HEK293 (cell line): ENCODE measurements at regions not wholly inside any gene's neighbourhood (a gene's known extent, or its start where the extent isn't known, plus 50 kb on each side); places are given as distances from the start of the nearest gene placed in this dataset.

Source experiments
- CTCF ChIA-PET: fragments of 350-600 bp; formaldehyde crosslinking; extraction: SDS; loops from one replicate; lab custom pipeline; 2021; ENCODE audit warnings: antibody characterized with exemption; lab: Yijun Ruan, JAX
- POLR2A ChIA-PET: fragments of 300-600 bp; formaldehyde crosslinking; extraction: SDS; loops from one replicate; lab custom pipeline; 2020; ENCODE audit warnings: antibody characterized with exemption, inconsistent platforms; lab: Yijun Ruan, JAX
- H3K27ac ChIP-seq: fragments of 200-500 bp; sonication (Bioruptor generic); 2 replicates; pipeline ENCODE4 v1.5.1; 2014; ENCODE audit warnings: low read depth, low read length, control low read depth, inconsistent platforms; ENCODE audit errors: extremely low read depth
- H3K36me3 ChIP-seq, 2 experiments: fragments of 200-500 bp in 1 of 2; sonication (Bioruptor generic) in 1 of 2; 1 replicate in 1 of 2; 2 replicates in 1 of 2; pipeline ENCODE4 v1.5.1; 2014 to 2017; ENCODE audit warnings: inconsistent platforms in 2 of 2, low read length in 2 of 2; ENCODE audit not compliant: control insufficient read depth in 2 of 2, insufficient read depth in 1 of 2
- H3K4me1 ChIP-seq: fragments of 200-500 bp; sonication (Bioruptor generic); 2 replicates; pipeline ENCODE4 v1.5.1; 2014; ENCODE audit warnings: mild to moderate bottlenecking, low read length, inconsistent platforms; ENCODE audit not compliant: control insufficient read depth, insufficient read depth
- H3K4me3 ChIP-seq: 2 replicates; pipeline ENCODE4 v1.5.1; 2011; ENCODE audit warnings: low read depth, mild to moderate bottlenecking, control low read depth, low read length, moderate library complexity
- H3K9me3 ChIP-seq: fragments of 200-500 bp; sonication (Bioruptor generic); 2 replicates; pipeline ENCODE4 v1.5.1; 2014; ENCODE audit warnings: low read depth, low read length, inconsistent platforms; ENCODE audit not compliant: control insufficient read depth, insufficient read depth
- BCL11A ChIP-seq: fragments of 450-650 bp; formaldehyde crosslinking; IDR thresholded peaks from 2 replicates; pipeline ENCODE4 v1.5.1; 2016; ENCODE audit warnings: low read depth, missing biosample characterization, missing genetic modification characterization
- FEZF1 ChIP-seq: fragments of 450-650 bp; formaldehyde crosslinking; IDR thresholded peaks from 2 replicates; pipeline ENCODE4 v1.5.1; 2016; ENCODE audit warnings: missing biosample characterization, missing genetic modification characterization
- GLI4 ChIP-seq: fragments of 450-650 bp; formaldehyde crosslinking; IDR thresholded peaks from 2 replicates; pipeline ENCODE4 v1.5.1; 2016; ENCODE audit warnings: missing biosample characterization, missing genetic modification characterization
- GLIS1 ChIP-seq: fragments of 450-650 bp; formaldehyde crosslinking; IDR thresholded peaks from 2 replicates; pipeline ENCODE4 v1.5.1; 2016; ENCODE audit warnings: missing biosample characterization, missing genetic modification characterization
- KLF10 ChIP-seq: fragments of 450-650 bp; IDR thresholded peaks from 2 replicates; pipeline ENCODE4 v1.5.1; 2018; ENCODE audit warnings: missing biosample characterization, mild to moderate bottlenecking, missing genetic modification characterization
- MEIS1 ChIP-seq: sonication (generic); formaldehyde crosslinking; IDR thresholded peaks from 2 replicates; pipeline ENCODE4 v1.8.1; 2022; ENCODE audit warnings: missing genetic modification reagents, mild to moderate bottlenecking, borderline replicate concordance
- PRDM2 ChIP-seq: fragments of 450-650 bp; formaldehyde crosslinking; IDR thresholded peaks from 2 replicates; pipeline ENCODE4 v1.5.1; 2016; ENCODE audit warnings: missing biosample characterization, missing genetic modification characterization, borderline replicate concordance
- RBAK ChIP-seq: fragments of 450-650 bp; formaldehyde crosslinking; IDR thresholded peaks from 2 replicates; pipeline ENCODE4 v1.5.1; 2016; ENCODE audit warnings: missing biosample characterization, missing genetic modification characterization
- SP7 ChIP-seq: fragments of 450-650 bp; formaldehyde crosslinking; IDR thresholded peaks from 2 replicates; pipeline ENCODE4 v1.5.1; 2016; ENCODE audit warnings: missing biosample characterization, missing genetic modification characterization
- ZBTB48 ChIP-seq: fragments of 450-650 bp; formaldehyde crosslinking; IDR thresholded peaks from 2 replicates; pipeline ENCODE4 v1.5.1; 2016; ENCODE audit warnings: missing biosample characterization, missing genetic modification characterization
- ZBTB7A ChIP-seq: fragments of 450-650 bp; formaldehyde crosslinking; IDR thresholded peaks from 2 replicates; pipeline ENCODE4 v1.5.1; 2016; ENCODE audit warnings: low read depth, missing biosample characterization, missing genetic modification characterization
- ZIC2 ChIP-seq: fragments of 450-650 bp; formaldehyde crosslinking; IDR thresholded peaks from 2 replicates; pipeline ENCODE4 v1.5.1; 2016; ENCODE audit warnings: missing biosample characterization, missing genetic modification characterization
- ZNF202 ChIP-seq: fragments of 450-650 bp; formaldehyde crosslinking; IDR thresholded peaks from 2 replicates; pipeline ENCODE4 v1.5.1; 2016; ENCODE audit warnings: missing biosample characterization, missing genetic modification characterization, borderline replicate concordance
- ZNF335 ChIP-seq: fragments of 450-650 bp; formaldehyde crosslinking; conservative IDR thresholded peaks from 2 replicates; pipeline ENCODE4 v1.5.1; 2016; ENCODE audit warnings: missing biosample characterization, missing genetic modification characterization
- ZNF585B ChIP-seq: fragments of 450-650 bp; formaldehyde crosslinking; IDR thresholded peaks from 2 replicates; pipeline ENCODE4 v1.5.1; 2016; ENCODE audit warnings: missing biosample characterization, missing genetic modification characterization
- ZNF660 ChIP-seq: fragments of 450-650 bp; IDR thresholded peaks from 2 replicates; pipeline ENCODE4 v1.5.1; 2018; ENCODE audit warnings: missing biosample characterization, mild to moderate bottlenecking, missing genetic modification characterization
- TF ChIP-seq, protein P1 (sequence below): fragments of 450-650 bp; formaldehyde crosslinking; IDR thresholded peaks from 2 replicates; pipeline ENCODE4 v1.5.1; 2016; ENCODE audit warnings: missing biosample characterization, missing genetic modification characterization
- TF ChIP-seq, protein P2 (sequence below): fragments of 450-650 bp; IDR thresholded peaks from 2 replicates; pipeline ENCODE4 v1.5.1; 2018; ENCODE audit warnings: missing biosample characterization, missing genetic modification characterization
- TF ChIP-seq, protein P3 (sequence below): fragments of 450-650 bp; IDR thresholded peaks from 2 replicates; pipeline ENCODE4 v1.5.1; 2018; ENCODE audit warnings: missing biosample characterization, mild to moderate bottlenecking, missing genetic modification characterization
- TF ChIP-seq, protein P4 (sequence below): fragments of 450-650 bp; formaldehyde crosslinking; IDR thresholded peaks from 2 replicates; pipeline ENCODE4 v1.5.1; 2016; ENCODE audit warnings: missing biosample characterization, missing genetic modification characterization

- ChIA-PET CTCF (interaction anchor here (0.6 to 0.8 kb wide), 3 partner anchors 48 to 181 kb away, joined by 3 read pairs; no protein-coding TSS in a partner anchor), POLR2A (interaction anchor here (0.6 kb wide), 1 partner anchor 148 kb away, joined by 4 read pairs; no protein-coding TSS in a partner anchor)
- TF ChIP-seq ZNF335 = no peak
- no peak for TF ChIP-seq ZIC2 (tag by site-specific recombination)
- TF ChIP-seq, protein P1, sequence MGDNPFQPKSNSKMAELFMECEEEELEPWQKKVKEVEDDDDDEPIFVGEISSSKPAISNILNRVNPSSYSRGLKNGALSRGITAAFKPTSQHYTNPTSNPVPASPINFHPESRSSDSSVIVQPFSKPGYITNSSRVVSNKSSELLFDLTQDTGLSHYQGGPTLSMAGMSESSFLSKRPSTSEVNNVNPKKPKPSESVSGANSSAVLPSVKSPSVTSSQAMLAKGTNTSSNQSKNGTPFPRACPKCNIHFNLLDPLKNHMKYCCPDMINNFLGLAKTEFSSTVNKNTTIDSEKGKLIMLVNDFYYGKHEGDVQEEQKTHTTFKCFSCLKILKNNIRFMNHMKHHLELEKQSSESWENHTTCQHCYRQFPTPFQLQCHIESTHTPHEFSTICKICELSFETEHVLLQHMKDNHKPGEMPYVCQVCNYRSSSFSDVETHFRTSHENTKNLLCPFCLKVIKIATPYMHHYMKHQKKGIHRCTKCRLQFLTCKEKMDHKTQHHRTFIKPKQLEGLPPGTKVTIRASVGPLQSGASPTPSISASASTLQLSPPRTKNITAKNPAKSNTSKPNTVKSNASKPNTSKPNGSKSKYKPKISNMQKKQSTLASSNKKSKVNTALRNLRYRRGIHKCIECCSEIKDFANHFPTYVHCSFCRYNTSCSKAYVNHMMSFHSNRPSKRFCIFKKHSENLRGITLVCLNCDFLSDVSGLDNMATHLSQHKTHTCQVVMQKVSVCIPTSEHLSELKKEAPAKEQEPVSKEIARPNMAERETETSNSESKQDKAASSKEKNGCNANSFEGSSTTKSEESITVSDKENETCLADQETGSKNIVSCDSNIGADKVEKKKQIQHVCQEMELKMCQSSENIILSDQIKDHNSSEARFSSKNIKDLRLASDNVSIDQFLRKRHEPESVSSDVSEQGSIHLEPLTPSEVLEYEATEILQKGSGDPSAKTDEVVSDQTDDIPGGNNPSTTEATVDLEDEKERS = no peak
- TF ChIP-seq GLI4 = no peak
- no peak for TF ChIP-seq MEIS1
- TF ChIP-seq, protein P2, sequence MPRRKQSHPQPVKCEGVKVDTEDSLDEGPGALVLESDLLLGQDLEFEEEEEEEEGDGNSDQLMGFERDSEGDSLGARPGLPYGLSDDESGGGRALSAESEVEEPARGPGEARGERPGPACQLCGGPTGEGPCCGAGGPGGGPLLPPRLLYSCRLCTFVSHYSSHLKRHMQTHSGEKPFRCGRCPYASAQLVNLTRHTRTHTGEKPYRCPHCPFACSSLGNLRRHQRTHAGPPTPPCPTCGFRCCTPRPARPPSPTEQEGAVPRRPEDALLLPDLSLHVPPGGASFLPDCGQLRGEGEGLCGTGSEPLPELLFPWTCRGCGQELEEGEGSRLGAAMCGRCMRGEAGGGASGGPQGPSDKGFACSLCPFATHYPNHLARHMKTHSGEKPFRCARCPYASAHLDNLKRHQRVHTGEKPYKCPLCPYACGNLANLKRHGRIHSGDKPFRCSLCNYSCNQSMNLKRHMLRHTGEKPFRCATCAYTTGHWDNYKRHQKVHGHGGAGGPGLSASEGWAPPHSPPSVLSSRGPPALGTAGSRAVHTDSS (tag by site-specific recombination) = no peak
- no peak for TF ChIP-seq ZBTB7A (tag by site-specific recombination)
- TF ChIP-seq ZNF585B = no peak
- TF ChIP-seq, protein P3, sequence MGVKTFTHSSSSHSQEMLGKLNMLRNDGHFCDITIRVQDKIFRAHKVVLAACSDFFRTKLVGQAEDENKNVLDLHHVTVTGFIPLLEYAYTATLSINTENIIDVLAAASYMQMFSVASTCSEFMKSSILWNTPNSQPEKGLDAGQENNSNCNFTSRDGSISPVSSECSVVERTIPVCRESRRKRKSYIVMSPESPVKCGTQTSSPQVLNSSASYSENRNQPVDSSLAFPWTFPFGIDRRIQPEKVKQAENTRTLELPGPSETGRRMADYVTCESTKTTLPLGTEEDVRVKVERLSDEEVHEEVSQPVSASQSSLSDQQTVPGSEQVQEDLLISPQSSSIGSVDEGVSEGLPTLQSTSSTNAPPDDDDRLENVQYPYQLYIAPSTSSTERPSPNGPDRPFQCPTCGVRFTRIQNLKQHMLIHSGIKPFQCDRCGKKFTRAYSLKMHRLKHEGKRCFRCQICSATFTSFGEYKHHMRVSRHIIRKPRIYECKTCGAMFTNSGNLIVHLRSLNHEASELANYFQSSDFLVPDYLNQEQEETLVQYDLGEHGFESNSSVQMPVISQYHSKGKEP (tag by site-specific recombination) = no peak
- TF ChIP-seq FEZF1 (tag by site-specific recombination) = no peak
- TF ChIP-seq, protein P4, sequence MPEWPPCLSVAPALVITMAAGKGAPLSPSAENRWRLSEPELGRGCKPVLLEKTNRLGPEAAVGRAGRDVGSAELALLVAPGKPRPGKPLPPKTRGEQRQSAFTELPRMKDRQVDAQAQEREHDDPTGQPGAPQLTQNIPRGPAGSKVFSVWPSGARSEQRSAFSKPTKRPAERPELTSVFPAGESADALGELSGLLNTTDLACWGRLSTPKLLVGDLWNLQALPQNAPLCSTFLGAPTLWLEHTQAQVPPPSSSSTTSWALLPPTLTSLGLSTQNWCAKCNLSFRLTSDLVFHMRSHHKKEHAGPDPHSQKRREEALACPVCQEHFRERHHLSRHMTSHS (tag by site-specific recombination) = no peak
- TF ChIP-seq PRDM2 (tag by site-specific recombination) = no peak
- no peak for TF ChIP-seq SP7 (tag by site-specific recombination)
- TF ChIP-seq KLF10 (tag by site-specific recombination) = no peak
- TF ChIP-seq ZBTB48 (tag by site-specific recombination) = no peak
- TF ChIP-seq GLIS1 = no peak
- TF ChIP-seq RBAK (tag by site-specific recombination) = no peak
- no peak for TF ChIP-seq ZNF660 (tag by site-specific recombination)
- no peak for TF ChIP-seq ZNF202 (tag by site-specific recombination)
- TF ChIP-seq BCL11A = no peak
- Histone ChIP-seq H3K9me3 (no peaks in the 10 kb centered on the region), H3K36me3 (no peaks in the 10 kb centered on the region), H3K27ac (no peak overlapping the region), H3K4me3 (no peak overlapping the region), H3K4me1 (no peaks in the 10 kb centered on the region)
Observed at GRCh38 chr2:9751831-9752230, 91.4 kb upstream of the TAF1B start.
